GM21529 (cell line): ENCODE measurements at regions not wholly inside any gene's neighbourhood (a gene's known extent, or its start where the extent isn't known, plus 50 kb on each side); places are given as distances from the start of the nearest gene placed in this dataset.

Experiments
- ATAC-seq: cut with Tn5 transposase; IDR thresholded peaks from one replicate; pipeline ENCODE4 v1.9.1; 2021; ENCODE audit not compliant: unreplicated experiment

DNA sequence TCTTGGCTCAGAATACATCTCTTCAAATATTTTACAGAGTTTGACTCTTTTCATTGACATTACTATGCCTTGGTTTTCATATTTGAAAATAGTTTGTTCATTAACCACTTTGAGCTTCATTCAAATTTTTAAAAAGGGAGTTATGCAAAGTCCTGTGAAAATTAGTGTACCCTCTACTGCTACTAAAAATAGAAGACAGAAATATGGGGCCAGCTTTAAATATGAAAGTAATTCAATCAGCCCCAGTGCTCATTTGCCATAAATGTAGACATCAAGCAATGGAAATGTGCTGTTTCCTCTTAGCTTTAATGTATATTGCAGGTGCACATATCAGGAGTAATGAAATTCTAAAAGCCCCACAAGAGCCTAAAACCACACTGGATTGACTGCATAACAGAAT, 218.7 kb downstream of the SPATA18 start:
- no peak for ATAC-seq

DNA sequence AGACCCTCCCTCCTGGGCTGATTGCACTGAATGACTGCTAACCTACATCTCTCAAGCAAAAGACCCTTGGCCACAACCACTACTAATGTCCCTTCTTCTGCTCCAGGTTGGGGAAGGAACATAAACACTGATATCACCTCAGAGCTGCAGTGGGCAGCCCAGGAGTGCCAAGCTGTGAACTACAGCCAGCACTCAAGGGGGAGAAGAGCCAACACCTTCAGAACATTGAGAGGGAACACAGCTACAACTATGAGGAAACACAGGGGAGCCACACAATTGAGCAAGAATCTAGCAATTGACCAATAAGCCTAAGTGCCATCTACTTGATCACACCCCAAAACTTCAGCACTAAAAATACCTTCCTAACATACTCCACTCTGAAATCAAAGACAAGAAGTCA, 222.8 kb downstream of the SPATA18 start:
- ATAC-seq = no peak

DNA sequence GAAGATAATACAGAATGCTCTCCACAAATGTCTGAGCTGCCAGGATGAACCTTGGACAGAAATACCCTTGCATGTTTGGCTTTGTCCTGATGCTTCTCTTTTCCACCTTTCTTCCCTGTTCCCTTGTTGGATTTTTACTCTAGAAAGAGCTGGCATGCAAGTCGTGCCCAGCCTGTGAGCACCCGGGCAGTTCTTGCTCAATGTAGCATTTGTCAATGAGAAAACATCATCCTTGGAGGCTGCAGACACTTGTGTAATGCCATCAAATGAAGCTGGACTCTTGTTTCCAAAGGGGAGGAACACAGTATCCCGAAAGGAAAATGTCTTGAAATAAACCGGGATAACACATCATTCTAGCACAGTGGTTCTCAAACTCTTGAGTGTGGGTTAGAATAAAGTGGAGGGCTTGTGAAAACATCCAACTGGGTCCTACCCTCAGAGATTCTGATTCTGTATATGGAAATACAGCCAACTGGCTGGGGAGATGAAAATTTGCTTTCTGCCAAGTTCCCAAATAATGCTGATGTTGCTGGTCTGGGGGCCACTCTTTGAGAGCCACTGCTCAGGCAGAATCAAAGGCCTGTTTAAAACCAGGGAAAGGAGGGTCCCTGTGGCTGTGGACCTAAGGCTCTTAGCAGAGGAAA, 237.2 kb downstream of the SPATA18 start:
- no peak for ATAC-seq

DNA sequence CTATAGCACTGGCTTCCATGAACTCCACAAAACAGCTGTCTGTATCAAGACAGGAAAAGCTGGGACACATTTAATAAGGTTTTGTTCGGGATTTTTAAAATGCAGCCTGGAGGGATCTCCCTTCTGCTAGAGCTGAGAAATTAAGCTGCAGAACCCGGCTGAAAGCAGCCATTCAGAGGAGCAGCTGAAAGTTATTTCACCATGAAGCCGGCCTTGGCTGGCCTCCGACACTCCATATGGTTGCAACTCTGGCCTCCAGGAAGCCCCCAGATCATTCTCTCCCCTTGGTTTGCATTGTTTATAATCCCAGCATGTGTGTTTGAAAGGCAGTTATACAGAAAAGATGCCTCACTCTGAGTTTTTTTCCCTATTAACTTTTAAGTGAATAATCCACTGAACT, 239.4 kb downstream of the SPATA18 start:
- no peak for ATAC-seq

DNA sequence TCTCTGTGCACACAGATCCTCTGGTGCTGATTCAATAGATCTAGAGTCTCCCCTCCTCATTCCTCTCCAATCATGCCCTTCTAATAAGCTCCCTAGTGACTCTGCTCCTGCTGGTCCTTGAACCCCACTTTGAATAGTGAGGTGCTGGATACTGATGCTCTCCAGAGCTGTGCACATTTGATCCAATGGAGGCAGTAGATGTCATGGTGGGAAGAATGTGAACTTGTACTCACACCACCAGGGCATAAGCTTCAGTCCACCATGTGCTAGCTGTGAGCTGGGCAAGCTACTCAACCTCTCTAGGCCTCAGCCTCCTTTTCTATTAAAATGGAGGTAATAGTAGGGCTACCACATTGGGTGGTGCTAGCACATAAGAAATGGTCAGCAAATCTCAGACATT, 241.1 kb downstream of the SPATA18 start:
- no peak for ATAC-seq

DNA sequence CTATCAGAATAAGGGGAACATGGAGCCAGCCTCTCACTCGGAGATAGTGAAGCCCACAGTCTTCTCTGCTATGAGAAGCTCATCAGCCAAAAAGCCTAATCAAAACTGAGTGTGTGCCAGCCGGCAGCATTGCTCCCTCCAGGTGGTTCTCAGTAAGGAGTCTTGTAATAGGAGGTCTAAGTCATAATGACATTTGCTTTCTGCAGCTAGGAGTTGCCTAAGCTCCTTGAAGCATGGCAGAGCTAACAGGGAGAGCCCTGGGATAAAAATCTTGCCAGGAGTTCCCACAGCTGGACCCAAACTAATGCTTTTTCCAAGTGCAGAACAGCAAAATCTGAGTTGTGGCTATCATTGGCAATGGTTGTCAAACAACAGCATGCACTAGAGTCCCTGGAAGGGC, 245.2 kb downstream of the SPATA18 start:
- no peak for ATAC-seq

DNA sequence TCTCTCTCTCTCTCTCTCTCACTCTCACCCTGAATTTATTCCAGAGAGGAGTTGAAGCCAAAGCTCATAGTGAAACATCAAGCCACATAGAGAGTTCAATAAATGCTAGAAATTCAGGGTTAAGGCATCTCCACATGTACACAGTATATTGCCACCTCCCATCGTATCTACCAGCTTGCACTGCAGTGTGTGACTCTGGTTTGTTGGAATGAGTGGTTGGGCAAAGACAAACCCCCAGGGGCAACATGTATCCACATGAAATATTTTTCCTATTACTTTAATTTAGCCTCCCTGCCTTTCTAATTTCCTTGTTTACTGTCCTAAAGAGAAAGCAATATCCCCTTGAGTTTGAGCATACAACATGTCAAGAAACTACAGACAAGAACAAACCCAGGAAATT, 247.3 kb downstream of the SPATA18 start:
- ATAC-seq = no peak

DNA sequence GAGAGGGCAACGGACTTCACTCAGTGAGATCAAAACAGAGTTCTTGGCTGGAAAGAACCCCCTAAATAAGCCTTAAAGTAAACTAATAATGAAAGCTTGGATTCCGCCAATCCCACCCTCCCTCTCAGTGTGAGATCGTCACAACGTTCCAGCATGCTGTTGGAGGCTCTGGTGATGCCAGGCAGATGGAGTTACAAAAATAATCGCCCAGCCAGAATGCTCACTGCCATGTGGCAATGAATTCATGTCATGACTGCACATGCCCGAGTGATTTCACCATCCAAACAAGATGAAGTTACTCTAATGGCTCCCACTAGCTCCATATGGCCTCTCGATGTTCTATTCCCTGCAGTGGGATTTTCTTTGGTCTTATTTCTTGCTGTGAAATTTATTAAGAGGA, 248.0 kb downstream of the SPATA18 start:
- ATAC-seq = no peak

DNA sequence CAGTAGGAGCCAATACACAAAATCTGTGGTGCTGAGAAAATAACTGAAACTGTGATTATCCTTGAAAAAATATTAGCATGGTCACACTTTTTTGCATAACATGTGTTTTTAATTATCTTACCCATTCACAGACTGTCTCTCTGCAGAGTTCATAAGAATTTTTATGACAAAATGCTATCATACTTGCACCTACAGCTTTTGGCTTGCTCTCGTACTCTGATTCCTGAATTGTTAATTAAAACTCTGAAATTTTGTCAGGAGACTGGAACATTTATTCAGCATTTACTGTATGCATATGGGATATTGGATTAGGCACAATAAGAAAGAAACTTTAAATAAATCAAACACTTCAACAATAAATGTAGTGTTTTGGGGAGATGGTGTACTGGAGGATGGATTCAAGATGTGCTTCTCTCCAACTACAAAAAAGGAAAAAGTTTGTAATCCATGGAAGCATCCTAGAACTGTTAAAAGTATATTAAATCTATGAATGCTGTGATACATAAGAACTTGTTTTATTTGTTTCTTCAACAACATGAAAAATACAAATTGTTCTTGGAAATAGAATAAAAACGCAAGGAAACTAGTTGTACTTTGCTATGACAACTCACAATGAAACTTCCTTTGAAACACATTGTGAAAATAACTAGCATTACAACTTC, 260.5 kb downstream of the SPATA18 start:
- ATAC-seq = no peak

DNA sequence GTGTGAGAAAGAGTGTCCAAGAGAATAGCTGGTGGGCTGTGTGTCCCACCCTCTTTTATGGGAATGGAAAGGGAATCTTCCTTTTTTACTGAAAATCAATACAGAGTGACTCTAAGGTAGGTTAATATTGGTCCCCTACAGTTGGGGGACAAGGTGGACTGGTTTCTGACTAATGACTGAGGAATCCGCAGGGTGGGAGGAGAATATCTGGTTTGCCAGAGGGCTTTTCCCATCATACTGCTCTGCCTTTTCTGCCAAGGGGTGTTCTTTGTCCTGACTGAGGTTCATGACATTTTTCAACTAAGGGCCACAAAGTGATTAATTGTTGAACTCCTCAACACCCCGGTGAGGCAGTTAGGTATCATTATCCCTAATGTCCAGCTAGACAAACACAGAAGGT, 261.6 kb downstream of the SPATA18 start:
- ATAC-seq = no peak

DNA sequence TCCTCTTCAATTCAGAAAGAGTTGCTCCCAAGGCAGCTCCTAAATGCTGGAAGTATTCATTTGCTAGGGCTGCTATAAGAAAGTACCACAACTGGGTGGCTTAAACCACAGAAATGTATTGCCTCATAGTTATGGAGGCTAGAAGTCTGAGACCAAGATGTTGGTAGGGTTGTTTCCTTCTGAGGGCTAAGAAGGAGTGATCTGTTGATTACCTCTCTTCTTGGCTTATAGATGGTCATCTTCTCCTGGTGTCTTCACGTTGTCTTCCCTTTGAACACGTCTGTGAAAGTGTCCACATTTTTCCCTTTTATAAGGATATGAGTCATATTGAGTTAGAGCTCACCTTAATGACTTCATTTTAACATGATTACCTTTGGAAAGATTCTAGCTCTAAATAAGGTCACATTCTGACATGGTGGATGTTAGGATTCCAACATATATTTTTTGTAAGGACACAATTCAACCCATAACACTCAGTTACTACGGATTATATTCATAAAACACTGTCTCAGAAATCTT, 266.3 kb downstream of the SPATA18 start:
- no peak for ATAC-seq

DNA sequence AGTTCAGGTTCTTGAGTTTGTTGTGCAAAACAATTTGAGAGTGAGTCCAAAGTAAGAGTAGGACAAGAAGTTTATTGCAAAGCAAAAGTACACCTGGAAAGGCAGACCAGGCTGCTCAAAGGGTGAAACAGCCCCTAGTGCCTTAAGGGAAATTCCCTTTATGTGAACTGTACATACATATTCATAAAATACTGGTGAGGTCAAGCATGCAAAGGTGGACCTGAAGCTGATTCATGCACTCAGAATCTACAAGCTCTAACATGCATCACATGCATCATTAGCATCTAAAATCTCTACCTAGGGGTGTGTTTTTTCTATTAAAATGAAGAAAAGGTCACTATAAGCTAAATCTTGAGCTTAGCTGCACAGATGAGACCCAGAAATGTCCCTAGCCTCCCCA, 266.9 kb downstream of the SPATA18 start:
- no peak for ATAC-seq

DNA sequence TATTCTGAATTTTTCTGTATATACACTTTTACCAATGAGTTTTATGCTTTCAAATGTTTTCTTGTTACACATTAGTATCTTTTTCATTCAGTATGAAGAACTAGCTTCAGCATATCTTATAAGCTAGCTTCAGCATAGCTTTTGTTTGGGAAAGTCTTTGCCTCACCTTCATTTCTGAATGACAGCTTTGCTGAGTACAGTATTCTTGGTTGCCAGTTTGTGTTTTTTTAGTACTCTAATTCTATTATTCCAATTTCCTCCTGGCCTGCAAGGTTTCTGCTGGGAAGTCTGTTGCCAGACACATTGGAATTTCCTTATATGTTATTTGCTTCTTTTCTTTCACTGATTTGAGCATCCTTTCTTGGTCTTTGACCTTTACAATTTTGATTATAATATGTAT, 278.8 kb downstream of the SPATA18 start:
- ATAC-seq = no peak

DNA sequence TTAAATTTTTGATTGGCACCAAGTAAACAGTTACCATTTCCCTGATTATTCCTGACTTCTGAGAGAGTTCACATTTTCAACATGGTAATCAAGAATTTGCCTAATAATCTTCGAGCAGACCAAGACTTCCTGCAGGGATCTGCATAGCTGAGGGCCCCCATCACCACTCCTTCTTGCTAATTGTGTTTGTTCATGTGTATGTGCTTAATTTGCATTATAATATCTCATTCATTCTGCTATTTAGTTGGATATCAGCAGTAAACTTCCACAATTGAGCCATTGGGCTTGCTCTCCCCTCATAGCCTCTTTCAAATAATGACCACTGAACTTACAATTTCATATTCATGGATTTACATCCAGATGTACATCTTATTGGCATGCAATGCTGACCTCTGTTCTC, 292.5 kb downstream of the SPATA18 start:
- ATAC-seq = no peak

DNA sequence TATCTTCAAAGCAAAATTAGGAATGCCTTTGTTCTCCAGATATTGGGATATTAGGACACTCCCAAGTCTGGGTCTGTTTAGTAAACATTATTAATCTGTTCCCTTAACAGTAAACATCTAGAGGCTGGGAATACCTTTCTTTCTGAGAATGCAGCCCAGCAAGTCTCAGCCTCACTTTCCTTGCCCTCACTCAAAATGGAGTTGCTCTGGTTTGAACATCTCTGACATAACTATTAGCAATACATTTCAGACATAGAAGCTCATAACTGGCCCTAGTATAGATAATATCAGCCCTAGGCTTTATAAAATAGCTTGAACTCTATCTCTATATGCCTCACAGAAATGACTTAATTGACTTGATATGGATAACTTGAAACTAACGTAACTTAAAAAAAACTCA, 299.8 kb downstream of the SPATA18 start:
- no peak for ATAC-seq

DNA sequence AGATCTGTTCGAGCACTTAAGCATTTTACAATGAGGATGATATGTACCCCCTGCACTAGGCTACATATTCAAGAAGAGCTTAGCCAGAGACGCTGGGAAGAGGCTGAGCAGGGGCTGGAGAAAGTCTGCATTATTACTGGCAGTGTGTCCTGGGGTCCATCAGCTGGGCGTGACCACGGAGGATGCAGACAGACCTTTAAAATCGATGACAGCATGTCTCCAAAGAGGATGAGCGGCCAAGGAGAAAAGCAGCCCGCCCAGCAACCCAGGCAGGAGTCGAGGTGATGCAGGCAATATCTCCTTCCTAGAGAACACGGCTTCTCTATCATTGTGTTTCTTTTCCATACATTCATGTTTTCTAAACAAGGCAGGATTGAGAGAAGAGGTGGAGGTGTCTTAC, 300.7 kb downstream of the USP46 start:
- no peak for ATAC-seq

DNA sequence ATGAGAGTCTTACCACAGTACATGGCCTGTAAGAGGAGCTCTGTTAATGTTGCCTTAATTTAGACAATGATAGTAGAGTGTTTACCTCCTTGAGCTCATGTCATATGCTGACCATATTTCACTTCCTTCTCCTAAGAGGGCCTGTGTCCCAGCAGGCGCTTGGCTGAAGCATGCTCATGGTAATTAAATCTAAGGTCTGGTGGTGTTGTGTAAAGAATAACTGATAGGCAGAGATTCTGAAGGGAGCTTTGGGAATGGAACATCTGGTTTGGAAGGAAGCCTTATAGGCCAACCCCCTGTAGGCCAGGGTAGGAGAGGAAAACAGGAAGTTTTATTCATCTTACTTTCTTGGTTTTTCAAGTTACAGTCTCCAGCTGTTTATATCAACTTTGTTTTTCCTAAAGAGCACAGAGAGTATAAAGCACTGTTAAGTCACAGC, 300.2 kb downstream of the USP46 start:
- no peak for ATAC-seq

DNA sequence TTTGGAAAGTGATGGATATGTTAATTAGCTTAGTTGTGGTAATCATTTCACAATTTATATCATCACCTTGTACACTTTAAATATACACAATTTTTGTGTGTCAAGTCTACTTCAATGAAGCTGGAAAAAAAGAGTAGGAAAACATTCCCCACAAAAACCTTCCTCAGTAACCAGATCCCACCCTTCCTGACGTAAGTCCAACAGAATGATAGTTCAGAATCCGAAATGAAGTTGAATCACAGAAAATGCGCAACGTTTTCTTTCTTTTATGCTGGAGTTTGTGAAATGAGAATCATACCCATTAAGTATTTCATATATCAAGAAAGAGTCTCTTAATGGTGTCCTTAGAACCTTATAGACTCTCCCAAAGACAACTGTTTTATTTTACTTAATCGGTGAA, 292.9 kb downstream of the USP46 start:
- no peak for ATAC-seq

DNA sequence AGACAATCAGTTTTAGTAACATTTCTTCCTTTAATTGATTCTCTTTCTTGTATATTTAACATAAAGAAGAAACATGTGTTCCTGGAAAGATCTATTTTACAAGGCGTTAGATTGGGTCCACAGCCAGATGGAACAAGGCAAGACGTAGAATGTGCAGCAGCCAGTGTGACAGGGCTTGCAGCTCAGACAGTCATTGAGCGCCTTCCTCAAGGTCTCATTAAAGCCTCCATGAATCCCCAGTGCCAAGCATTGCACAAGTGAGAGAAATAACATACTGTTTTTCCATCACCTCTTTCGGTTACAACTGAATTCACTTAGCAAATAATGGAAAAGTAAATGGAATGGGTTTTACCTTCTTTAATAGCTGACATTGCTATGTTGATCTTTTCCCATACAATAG, 292.5 kb downstream of the USP46 start:
- no peak for ATAC-seq

DNA sequence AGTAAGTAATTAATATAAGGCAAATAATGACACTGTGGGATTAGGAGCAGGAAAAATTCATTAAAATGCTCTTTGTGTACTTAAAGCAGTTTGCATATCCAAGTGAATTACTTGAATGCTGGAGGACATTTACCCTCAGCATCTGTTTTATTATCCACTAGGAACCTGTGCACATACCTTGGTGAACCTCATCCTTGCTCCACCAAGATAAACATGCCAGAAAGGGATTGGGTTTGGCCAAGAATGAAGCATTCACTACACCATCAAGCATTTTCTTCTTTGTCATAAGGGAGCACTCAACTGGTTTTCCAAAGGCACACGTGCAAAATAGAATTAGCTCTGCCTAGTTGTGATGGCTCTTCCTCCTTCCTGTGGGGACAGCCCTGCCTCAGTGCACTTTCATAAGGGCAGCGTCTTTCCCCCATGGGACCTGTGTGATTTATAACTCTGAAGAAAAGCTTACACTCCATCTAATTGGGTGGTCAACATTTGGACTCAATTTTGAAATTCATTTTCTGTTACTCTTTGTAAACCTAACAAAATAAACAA, 291.7 kb downstream of the USP46 start:
- no peak for ATAC-seq

DNA sequence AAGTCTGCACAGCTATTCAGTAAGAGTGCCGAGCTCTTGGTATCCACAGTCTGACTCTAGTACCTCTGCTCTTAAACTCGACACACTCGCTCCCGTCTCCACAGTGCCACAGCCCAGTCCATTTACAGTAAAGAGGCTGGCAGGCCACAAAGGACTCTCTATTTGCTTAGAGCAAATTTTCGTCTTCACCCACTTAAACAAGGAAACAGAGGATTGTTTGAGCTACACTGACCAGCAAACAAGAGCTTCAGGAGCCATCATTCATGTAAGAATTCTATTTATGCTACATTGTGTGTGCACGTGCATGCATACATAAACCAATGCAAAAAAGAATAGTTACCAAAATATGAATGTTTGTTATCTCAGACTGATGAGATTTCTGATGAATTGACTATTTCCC, 290.2 kb downstream of the USP46 start:
- no peak for ATAC-seq

DNA sequence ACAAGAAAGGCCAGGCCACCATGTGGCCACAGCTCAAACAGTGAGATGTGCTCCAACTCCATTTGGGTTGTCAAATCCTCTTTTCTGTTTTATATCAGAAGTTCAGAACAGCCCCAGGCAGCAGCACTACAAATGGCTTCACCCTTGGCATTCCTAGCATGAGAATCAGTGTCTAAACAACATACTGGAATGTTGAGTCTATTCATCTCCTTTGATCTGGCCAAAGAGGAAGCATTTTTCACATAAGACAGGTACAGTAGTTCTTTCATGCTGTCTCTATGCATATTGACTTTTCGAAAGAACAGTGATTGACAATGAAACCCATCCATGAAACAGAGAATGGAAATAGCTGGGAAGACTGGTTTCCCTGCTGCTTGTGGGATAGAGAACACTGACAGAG, 289.5 kb downstream of the USP46 start:
- no peak for ATAC-seq

DNA sequence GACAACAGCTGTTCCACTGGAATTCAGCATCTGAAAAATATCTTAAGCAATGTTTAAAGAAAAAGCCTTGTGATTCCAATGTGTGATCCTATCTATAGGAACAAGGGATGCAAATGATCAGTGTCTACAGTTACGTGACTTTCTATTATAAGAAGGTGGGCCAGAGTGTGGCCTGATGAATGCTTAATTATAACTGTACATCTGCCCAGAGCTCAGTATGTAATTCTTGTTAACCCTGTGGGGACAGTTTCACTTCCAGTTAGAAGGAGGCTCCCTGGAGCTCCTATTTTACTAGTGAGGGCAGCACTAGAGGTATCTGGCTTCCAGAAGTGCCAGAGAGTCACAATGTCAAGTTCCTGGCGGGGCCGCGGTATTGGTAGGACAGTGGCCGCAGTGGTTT, 288.5 kb downstream of the USP46 start:
- ATAC-seq = no peak
